Endodermal cell (in vitro differentiated cells): ENCODE measurements at regions not wholly inside any gene's neighbourhood (a gene's known extent, or its start where the extent isn't known, plus 50 kb on each side); places are given as distances from the start of the nearest gene placed in this dataset.

Experiments used
- DNase-seq: peaks from one replicate; pipeline ENCODE4 v3.0.0-alpha.2; 2017
- H3K27ac ChIP-seq: 2 replicates; pipeline ENCODE4 v1.5.1; 2013; ENCODE audit warnings: mild to moderate bottlenecking, low read depth, low read length, moderate library complexity
- H3K27me3 ChIP-seq: 2 replicates; pipeline ENCODE4 v1.6.1; 2013; ENCODE audit warnings: mild to moderate bottlenecking, low read length, moderate library complexity; ENCODE audit not compliant: insufficient read depth, control insufficient read depth, poor library complexity, severe bottlenecking
- H3K36me3 ChIP-seq: 2 replicates; pipeline ENCODE4 v1.7.0; 2013; ENCODE audit warnings: mild to moderate bottlenecking, low read length, moderate library complexity; ENCODE audit not compliant: control insufficient read depth, insufficient read depth
- H3K4me1 ChIP-seq: one replicate; pipeline ENCODE4 v1.7.0; 2013; ENCODE audit warnings: low read length; ENCODE audit not compliant: control insufficient read depth, insufficient read depth
- H3K4me3 ChIP-seq: 2 replicates; pipeline ENCODE4 v1.5.1; 2013; ENCODE audit warnings: mild to moderate bottlenecking, low read length, moderate library complexity
- H3K9ac ChIP-seq: 2 replicates; pipeline ENCODE4 v1.6.1; 2013; ENCODE audit warnings: mild to moderate bottlenecking, low read length, moderate library complexity; ENCODE audit not compliant: poor library complexity, severe bottlenecking; ENCODE audit errors: extremely low read depth
- H3K9me3 ChIP-seq: 2 replicates; pipeline ENCODE4 v1.6.1; 2013; ENCODE audit warnings: mild to moderate bottlenecking, low read length, moderate library complexity; ENCODE audit not compliant: control insufficient read depth
- H3K27ac Mint-ChIP-seq: 2 replicates; pipeline ENCODE4 v1.8.0; 2020; ENCODE audit warnings: mixed read lengths
- H3K27me3 Mint-ChIP-seq: 2 replicates; pipeline ENCODE4 v1.8.0; 2021; ENCODE audit warnings: mild to moderate bottlenecking, mixed read lengths; ENCODE audit not compliant: insufficient read depth
- H3K36me3 Mint-ChIP-seq: 2 replicates; pipeline ENCODE4 v1.8.0; 2020; ENCODE audit warnings: low read depth, mixed read lengths
- H3K4me1 Mint-ChIP-seq: 2 replicates; pipeline ENCODE4 v1.8.0; 2020; ENCODE audit warnings: mixed read lengths
- H3K4me3 Mint-ChIP-seq: 2 replicates; pipeline ENCODE4 v1.8.0; 2020; ENCODE audit warnings: mild to moderate bottlenecking, moderate library complexity, mixed read lengths
- H3K9me3 Mint-ChIP-seq: 2 replicates; pipeline ENCODE4 v1.8.0; 2020; ENCODE audit warnings: mild to moderate bottlenecking, mixed read lengths
- WGBS, 2 experiments: methylation state at CpG; one replicate each; pipeline versions ENCODE4 v1.1.5 to v1.1.7; 2013; ENCODE audit warnings: missing lambda C conversion rate in 2 of 2, mixed read lengths in 1 of 2; ENCODE audit not compliant: insufficient coverage in 1 of 2, insufficient read length in 1 of 2; 5-methylcytosine and 5-hydroxymethylcytosine counted together
- TF ChIP-seq, protein P1 (sequence below): fragments of 200-600 bp; sonication (generic); conservative IDR thresholded peaks from 2 replicates; pipeline ENCODE4 v1.5.0; 2021; ENCODE audit warnings: antibody characterized with exemption, mild to moderate bottlenecking

DNA sequence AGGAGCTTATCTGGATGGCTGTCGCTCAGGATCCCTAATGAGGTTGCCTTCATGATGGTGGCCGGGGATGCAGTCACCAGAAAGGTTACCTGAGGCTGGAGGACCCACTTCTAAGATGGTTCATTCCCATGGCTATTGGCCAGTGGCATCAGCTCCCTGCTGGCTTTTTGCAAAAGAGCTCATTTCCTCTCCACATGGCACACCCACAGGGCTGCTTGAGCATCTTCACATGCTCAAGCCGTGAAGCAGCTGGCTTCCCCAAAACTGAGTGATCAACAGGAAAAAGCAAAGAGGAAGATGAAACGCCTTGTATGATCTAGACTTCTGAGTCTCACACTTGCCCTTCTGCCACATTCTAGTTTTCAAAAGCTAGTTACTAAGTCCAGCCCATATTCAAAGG is 124.6 kb upstream of the CXADR start:
- Mint-ChIP-seq H3K27ac (no peak overlapping the region), H3K4me1 (peaks cover 7% of the 10 kb centered on the region), H3K36me3 (no peaks in the 10 kb centered on the region), H3K4me3 (no peak overlapping the region), H3K9me3 (peaks cover 3% of the 10 kb centered on the region), H3K27me3 (no peaks in the 10 kb centered on the region)
- H3K27ac ChIP-seq, result no peak overlapping the region
- DNase-seq, result peak; percentile 48
- no peak overlapping the region for H3K9ac ChIP-seq
- 86 to 89% methylated on average over 3 to 4 of the region's 4 CpGs for WGBS, 2 experiments
- H3K4me1 ChIP-seq, result peaks cover 2% of the 10 kb centered on the region
- no peaks in the 10 kb centered on the region for H3K36me3 ChIP-seq
- no peaks in the 10 kb centered on the region for H3K27me3 ChIP-seq
- H3K9me3 ChIP-seq, result no peaks in the 10 kb centered on the region
- no peak overlapping the region for H3K4me3 ChIP-seq
- TF ChIP-seq, protein P1, sequence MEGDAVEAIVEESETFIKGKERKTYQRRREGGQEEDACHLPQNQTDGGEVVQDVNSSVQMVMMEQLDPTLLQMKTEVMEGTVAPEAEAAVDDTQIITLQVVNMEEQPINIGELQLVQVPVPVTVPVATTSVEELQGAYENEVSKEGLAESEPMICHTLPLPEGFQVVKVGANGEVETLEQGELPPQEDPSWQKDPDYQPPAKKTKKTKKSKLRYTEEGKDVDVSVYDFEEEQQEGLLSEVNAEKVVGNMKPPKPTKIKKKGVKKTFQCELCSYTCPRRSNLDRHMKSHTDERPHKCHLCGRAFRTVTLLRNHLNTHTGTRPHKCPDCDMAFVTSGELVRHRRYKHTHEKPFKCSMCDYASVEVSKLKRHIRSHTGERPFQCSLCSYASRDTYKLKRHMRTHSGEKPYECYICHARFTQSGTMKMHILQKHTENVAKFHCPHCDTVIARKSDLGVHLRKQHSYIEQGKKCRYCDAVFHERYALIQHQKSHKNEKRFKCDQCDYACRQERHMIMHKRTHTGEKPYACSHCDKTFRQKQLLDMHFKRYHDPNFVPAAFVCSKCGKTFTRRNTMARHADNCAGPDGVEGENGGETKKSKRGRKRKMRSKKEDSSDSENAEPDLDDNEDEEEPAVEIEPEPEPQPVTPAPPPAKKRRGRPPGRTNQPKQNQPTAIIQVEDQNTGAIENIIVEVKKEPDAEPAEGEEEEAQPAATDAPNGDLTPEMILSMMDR, result no peak

DNA sequence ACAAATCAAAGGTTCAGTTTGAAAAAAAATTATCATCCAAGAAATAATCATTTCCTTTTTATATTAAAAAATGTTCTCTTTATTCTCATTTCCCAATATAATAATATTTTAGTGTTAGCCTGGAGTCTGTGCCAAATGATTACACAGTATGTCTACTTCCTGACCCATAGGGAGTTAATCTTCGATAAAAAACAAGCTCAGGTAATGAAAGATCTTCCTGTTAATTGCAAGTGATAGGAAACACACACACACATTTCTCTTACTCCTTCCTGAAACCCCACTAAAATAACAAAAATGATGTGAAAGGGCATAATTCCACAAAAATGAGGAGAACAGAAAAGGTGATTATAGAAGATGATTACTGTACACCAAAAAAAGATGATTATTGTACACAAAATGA is 123.5 kb upstream of the CXADR start:
- Mint-ChIP-seq H3K4me1 (peaks cover 7% of the 10 kb centered on the region), H3K27me3 (no peaks in the 10 kb centered on the region), H3K27ac (no peak overlapping the region), H3K36me3 (no peaks in the 10 kb centered on the region), H3K9me3 (no peaks in the 10 kb centered on the region), H3K4me3 (no peak overlapping the region)
- Histone ChIP-seq H3K4me3 (no peak overlapping the region), H3K4me1 (peaks cover 2% of the 10 kb centered on the region), H3K36me3 (no peaks in the 10 kb centered on the region), H3K27ac (no peak overlapping the region), H3K27me3 (no peaks in the 10 kb centered on the region), H3K9ac (no peak overlapping the region), H3K9me3 (no peaks in the 10 kb centered on the region)
- TF ChIP-seq, protein P1, result no peak
- no peak for DNase-seq
- 90% methylated on average over 1 of the region's 1 CpG; no CpG with 5 or more reads in 1 of the 2 experiments for WGBS, 2 experiments

DNA sequence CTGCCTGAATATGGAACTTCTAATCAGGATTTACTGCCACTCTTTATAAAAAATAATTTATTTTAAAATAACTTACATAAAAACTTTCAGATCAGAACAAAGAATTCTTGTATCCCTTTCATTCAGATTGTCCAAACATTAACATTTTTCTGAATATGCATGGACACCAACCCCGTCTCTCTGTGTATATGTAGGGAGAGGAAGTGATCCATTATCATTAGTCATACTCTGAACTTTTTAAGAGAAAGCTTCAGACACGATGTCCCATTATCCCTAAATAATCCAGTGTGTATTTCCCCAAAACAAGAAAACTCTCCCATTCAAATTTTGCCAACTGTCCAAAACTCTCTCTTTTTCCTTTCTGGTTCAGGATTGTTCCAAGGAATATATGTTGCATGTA is 122.3 kb upstream of the CXADR start:
- Mint-ChIP-seq H3K4me3 (no peak overlapping the region), H3K9me3 (no peaks in the 10 kb centered on the region), H3K27me3 (no peaks in the 10 kb centered on the region), H3K36me3 (no peaks in the 10 kb centered on the region), H3K4me1 (peaks cover 7% of the 10 kb centered on the region), H3K27ac (no peak overlapping the region)
- TF ChIP-seq, protein P1, result no peak
- WGBS, 2 experiments, result 88% methylated on average over 1 of the region's 2 CpGs; no CpG with 5 or more reads in 1 of the 2 experiments
- Histone ChIP-seq H3K27ac (no peak overlapping the region), H3K36me3 (no peaks in the 10 kb centered on the region), H3K9ac (no peak overlapping the region), H3K4me3 (no peak overlapping the region), H3K4me1 (peaks cover 2% of the 10 kb centered on the region), H3K27me3 (no peaks in the 10 kb centered on the region), H3K9me3 (no peaks in the 10 kb centered on the region)
- no peak for DNase-seq
